Stomach (tissue), 4 donors: ENCODE measurements at regions not wholly inside any gene's neighbourhood (a gene's known extent, or its start where the extent isn't known, plus 50 kb on each side); places are given as distances from the start of the nearest gene placed in this dataset.

Source experiments
- CTCF ChIP-seq, 7 experiments: fragments of 450-650 bp in 4 of 7; fragments of 200-600 bp in 3 of 7; sonication (generic) in 3 of 7; IDR thresholded peaks; one replicate each; pipeline ENCODE4 v1.5.1; 2016 to 2019; ENCODE audit warnings: antibody characterized with exemption in 7 of 7, control low read depth in 2 of 7, mild to moderate bottlenecking in 1 of 7
- POLR2A ChIP-seq, 4 donors: fragments of 450-650 bp; IDR thresholded peaks; one replicate each; pipeline ENCODE4 v1.6.1; 2016; ENCODE audit warnings: antibody characterized with exemption in 4 of 4, control low read depth in 2 of 4, mild to moderate bottlenecking in 1 of 4, moderate library complexity in 1 of 4

- TF ChIP-seq CTCF (IDR thresholded peaks at IDR 0.05) = no peak
- TF ChIP-seq POLR2A (IDR thresholded peaks at IDR 0.05) = no peak
These were observed 181.9 kb upstream of the ANO3 start for GRCh38 chr11:26150031-26150430.
